H1 (cell line): ENCODE measurements at regions not wholly inside any gene's neighbourhood (a gene's known extent, or its start where the extent isn't known, plus 50 kb on each side); places are given as distances from the start of the nearest gene placed in this dataset.

Experiments used
- CTCF ChIA-PET: fragments of 300-600 bp; sonication (Branson Sonifier 250); formaldehyde crosslinking; loops from one replicate; lab custom pipeline; 2021; ENCODE audit not compliant: partially characterized antibody; lab: Charles Lee
- POLR2A ChIA-PET: fragments of 300-600 bp; sonication (Branson Sonifier 250); formaldehyde crosslinking; loops from one replicate; lab custom pipeline; 2021; ENCODE audit warnings: inconsistent platforms; ENCODE audit not compliant: partially characterized antibody; lab: Charles Lee
- DNase-seq, 2 experiments: peaks; one replicate each; pipeline versions ENCODE4 v3.0.0 to v3.0.0-alpha.2; 2010 to 2022; ENCODE audit warnings: low spot score in 2 of 2, low read depth in 1 of 2, mixed read lengths in 1 of 2
- FAIRE-seq: peaks from 2 replicates; lab custom pipeline; 2011; peaks lifted over from hg19 to GRCh38; lab: Jason Lieb, UNC
- H2AFZ ChIP-seq: 2 replicates; pipeline ENCODE4 v1.8.1; 2012; ENCODE audit warnings: low read length, inconsistent platforms
- H2AK5ac ChIP-seq: 2 replicates; pipeline ENCODE4 v1.6.1; 2013; ENCODE audit warnings: low read depth, low read length
- H2BK120ac ChIP-seq: replicated peaks from 2 replicates; pipeline ENCODE3; 2013; ENCODE audit warnings: low read depth, low read length, inconsistent platforms
- H2BK12ac ChIP-seq: 2 replicates; pipeline ENCODE4 v1.6.1; 2013; ENCODE audit warnings: low read depth, low read length
- H2BK15ac ChIP-seq: 2 replicates; pipeline ENCODE4 v1.6.1; 2013; ENCODE audit warnings: low read length
- H2BK20ac ChIP-seq: 2 replicates; pipeline ENCODE4 v1.6.1; 2013; ENCODE audit warnings: low read length
- H2BK5ac ChIP-seq: 2 replicates; pipeline ENCODE4 v1.6.1; 2013; ENCODE audit warnings: low read depth, low read length
- H3K14ac ChIP-seq: 2 replicates; pipeline ENCODE4 v1.6.1; 2013; ENCODE audit warnings: inconsistent platforms; ENCODE audit not compliant: insufficient read length
- H3K18ac ChIP-seq: 2 replicates; pipeline ENCODE4 v1.6.1; 2013; ENCODE audit warnings: low read length; ENCODE audit errors: extremely low read depth
- H3K23ac ChIP-seq: 2 replicates; pipeline ENCODE4 v1.6.1; 2013; ENCODE audit warnings: inconsistent platforms; ENCODE audit not compliant: insufficient read length
- H3K23me2 ChIP-seq: 2 replicates; pipeline ENCODE4 v1.6.1; 2013; ENCODE audit warnings: low read depth, low read length
- H3K27ac ChIP-seq: 2 replicates; pipeline ENCODE4 v1.6.1; 2011; ENCODE audit warnings: low read depth, low read length, inconsistent platforms
- H3K27me3 ChIP-seq, 4 experiments: replicated peaks in 1 of 4; 1 replicate in 1 of 4; 2 replicates in 3 of 4; pipeline versions ENCODE4 v1.6.1 to v1.8.1; 2011 to 2013; ENCODE audit warnings: low read length in 3 of 4, mild to moderate bottlenecking in 3 of 4, inconsistent platforms in 2 of 4, mixed read lengths in 2 of 4, moderate library complexity in 1 of 4; ENCODE audit not compliant: control insufficient read depth in 3 of 4, insufficient read depth in 3 of 4; ENCODE audit errors: extremely low read depth in 1 of 4
- H3K36me3 ChIP-seq, 4 experiments: 2 replicates each; pipeline versions ENCODE4 v1.6.1 to v1.8.1; 2011 to 2013; ENCODE audit warnings: mild to moderate bottlenecking in 4 of 4, low read length in 3 of 4, moderate library complexity in 2 of 4, control low read depth in 1 of 4, inconsistent platforms in 1 of 4; ENCODE audit not compliant: insufficient read depth in 4 of 4, control insufficient read depth in 2 of 4
- H3K4ac ChIP-seq: replicated peaks from 2 replicates; pipeline ENCODE3; 2013; ENCODE audit warnings: low read length, low read depth, mixed read lengths, inconsistent platforms; ENCODE audit not compliant: insufficient read length
- H3K4me1 ChIP-seq, 4 experiments: replicated peaks in 1 of 4; 1 replicate in 1 of 4; 2 replicates in 3 of 4; pipeline versions ENCODE4 v1.6.1 to v1.8.1; 2011 to 2013; ENCODE audit warnings: low read length in 3 of 4, inconsistent platforms in 2 of 4, mixed read lengths in 1 of 4; ENCODE audit not compliant: insufficient read depth in 4 of 4, control insufficient read depth in 3 of 4
- H3K4me2 ChIP-seq, 2 experiments: 2 replicates each; pipeline versions ENCODE4 v1.6.1 to v1.8.1; 2011 to 2013; ENCODE audit warnings: low read depth in 2 of 2, low read length in 2 of 2, control low read depth in 1 of 2, inconsistent platforms in 1 of 2, mild to moderate bottlenecking in 1 of 2; ENCODE audit not compliant: insufficient read depth in 1 of 2
- H3K4me3 ChIP-seq, 4 experiments: fragments of 200-600, 300-600 bp in 1 of 4; sonication (generic), shearing (Covaris generic), sonication (Bioruptor Twin) in 1 of 4; 2 replicates each; pipeline versions ENCODE4 v1.5.1 to v1.8.1; 2011 to 2016; ENCODE audit warnings: low read length in 4 of 4, low read depth in 3 of 4, control low read depth in 2 of 4, inconsistent platforms in 2 of 4, mild to moderate bottlenecking in 2 of 4, mixed read lengths in 1 of 4, moderate library complexity in 1 of 4; ENCODE audit not compliant: insufficient read depth in 2 of 4; ENCODE audit errors: extremely low read depth in 1 of 4
- H3K56ac ChIP-seq: replicated peaks from 2 replicates; pipeline ENCODE3; 2013; ENCODE audit warnings: low read depth, mild to moderate bottlenecking, mixed read lengths, low read length, inconsistent platforms; ENCODE audit not compliant: insufficient read length
- H3K79me1 ChIP-seq: 2 replicates; pipeline ENCODE4 v1.6.1; 2013; ENCODE audit warnings: low read depth, low read length, control low read depth
- H3K79me2 ChIP-seq, 2 experiments: 2 replicates each; pipeline versions ENCODE4 v1.6.1 to v1.8.1; 2012 to 2013; ENCODE audit warnings: low read length in 2 of 2, mild to moderate bottlenecking in 2 of 2, inconsistent platforms in 1 of 2; ENCODE audit not compliant: insufficient read depth in 2 of 2, control insufficient read depth in 1 of 2
- H3K9ac ChIP-seq, 4 experiments: replicated peaks in 1 of 4; 1 replicate in 1 of 4; 2 replicates in 3 of 4; pipeline versions ENCODE4 v1.6.1 to v1.8.1; 2011 to 2013; ENCODE audit warnings: low read depth in 3 of 4, low read length in 3 of 4, control low read depth in 2 of 4, mild to moderate bottlenecking in 2 of 4, moderate library complexity in 2 of 4, inconsistent platforms in 1 of 4; ENCODE audit errors: extremely low read depth in 1 of 4
- H3K9me3 ChIP-seq, 2 experiments: 2 replicates each; pipeline versions ENCODE4 v1.6.1 to v1.8.1; 2012 to 2013; ENCODE audit warnings: mild to moderate bottlenecking in 2 of 2, moderate library complexity in 2 of 2, control low read depth in 1 of 2, inconsistent platforms in 1 of 2, low read depth in 1 of 2, low read length in 1 of 2, mixed read lengths in 1 of 2; ENCODE audit not compliant: insufficient read depth in 2 of 2
- H4K20me1 ChIP-seq, 2 experiments: replicated peaks in 1 of 2; 2 replicates each; pipeline versions ENCODE3 to v1.8.1; 2011 to 2013; ENCODE audit warnings: inconsistent platforms in 2 of 2, low read length in 2 of 2, mild to moderate bottlenecking in 1 of 2; ENCODE audit not compliant: insufficient read depth in 2 of 2, control insufficient read depth in 1 of 2
- H4K5ac ChIP-seq: 2 replicates; pipeline ENCODE4 v1.6.1; 2013; ENCODE audit warnings: low read length, low read depth, mixed read lengths, inconsistent platforms; ENCODE audit not compliant: insufficient read length
- H4K8ac ChIP-seq: 2 replicates; pipeline ENCODE4 v1.8.0; 2013; ENCODE audit warnings: mild to moderate bottlenecking, moderate library complexity, low read length, inconsistent platforms; ENCODE audit not compliant: insufficient read depth; ENCODE audit errors: extremely low read depth
- H4K91ac ChIP-seq: replicated peaks from 2 replicates; pipeline ENCODE3; 2013; ENCODE audit warnings: low read length, mixed read lengths, inconsistent platforms; ENCODE audit not compliant: insufficient read length
- ATF3 ChIP-seq: IDR thresholded peaks from 2 replicates; pipeline ENCODE4 v1.6.1; 2011; ENCODE audit warnings: low read depth, mild to moderate bottlenecking, low read length; ENCODE audit not compliant: insufficient read depth
- CEBPB ChIP-seq: IDR thresholded peaks from 2 replicates; pipeline ENCODE4 v1.6.1; 2012; ENCODE audit warnings: low read depth, low read length
- CHD2 ChIP-seq: IDR thresholded peaks from 2 replicates; pipeline ENCODE4 v1.6.1; 2012; ENCODE audit warnings: low read length, improper control_type of control experiment
- CREB1 ChIP-seq: IDR thresholded peaks from 2 replicates; pipeline ENCODE4 v1.6.1; 2012; ENCODE audit warnings: inconsistent platforms
- EGR1 ChIP-seq: IDR thresholded peaks from 2 replicates; pipeline ENCODE4 v1.6.1; 2011; ENCODE audit warnings: low read depth, low read length, borderline replicate concordance
- GTF2F1 ChIP-seq: IDR thresholded peaks from 2 replicates; pipeline ENCODE4 v1.6.1; 2012; ENCODE audit warnings: low read depth, low read length, improper control_type of control experiment, borderline replicate concordance
- JUND ChIP-seq: IDR thresholded peaks from 2 replicates; pipeline ENCODE4 v1.6.1; 2011; ENCODE audit warnings: mild to moderate bottlenecking, improper control_type of control experiment, low read length
- RFX5 ChIP-seq: IDR thresholded peaks from 2 replicates; pipeline ENCODE4 v1.6.1; 2011; ENCODE audit warnings: low read depth, low read length, improper control_type of control experiment, borderline replicate concordance
- SP4 ChIP-seq: IDR thresholded peaks from 2 replicates; pipeline ENCODE4 v1.6.1; 2012; ENCODE audit warnings: low read length, inconsistent platforms
- TAF1 ChIP-seq: IDR thresholded peaks from 2 replicates; pipeline ENCODE4 v1.6.1; 2011; ENCODE audit warnings: mild to moderate bottlenecking, low read depth, low read length
- TCF12 ChIP-seq: IDR thresholded peaks from 2 replicates; pipeline ENCODE4 v1.6.1; 2011; ENCODE audit warnings: low read depth, mild to moderate bottlenecking, low read length
- WGBS, 2 experiments: shearing (Covaris generic) in 1 of 2; methylation state at CpG; one replicate each; pipeline versions ENCODE4 v1.1.6 to v1.1.7; 2013 to 2015; ENCODE audit warnings: low lambda C conversion rate in 2 of 2, mixed read lengths in 2 of 2, inconsistent platforms in 1 of 2, low coverage in 1 of 2, missing lambda C conversion rate in 1 of 2; ENCODE audit not compliant: insufficient replicate concordance in 2 of 2, insufficient coverage in 1 of 2, insufficient read length in 1 of 2; ENCODE audit errors: extremely low coverage in 1 of 2, missing lambda C conversion rate in 1 of 2; 5-methylcytosine and 5-hydroxymethylcytosine counted together

GRCh38 chr7:84509522-84509921 is 314.9 kb upstream of the SEMA3A start:
- Histone ChIP-seq H3K56ac (no peak overlapping the region), H3K79me1 (no peaks in the 10 kb centered on the region), H2BK120ac (no peak overlapping the region), H3K9ac (no peak overlapping the region), H2BK15ac (no peak overlapping the region), H3K79me2 (no peaks in the 10 kb centered on the region), H3K4me2 (no peak overlapping the region), H4K91ac (no peak overlapping the region), H3K14ac (no peak overlapping the region), H2BK5ac (no peak overlapping the region), H3K27me3 (no peaks in the 10 kb centered on the region), H4K20me1 (no peaks in the 10 kb centered on the region), H3K4me3 (no peak overlapping the region), H3K27ac (no peak overlapping the region), H3K23ac (no peak overlapping the region), H3K36me3 (no peaks in the 10 kb centered on the region), H3K23me2 (no peaks in the 10 kb centered on the region), H3K18ac (no peak overlapping the region), H2BK12ac (no peak overlapping the region), H3K4ac (no peak overlapping the region), H2AK5ac (no peak overlapping the region), H4K8ac (no peak overlapping the region), H3K4me1 (no peaks in the 10 kb centered on the region; a peak in 1 of 7 replicates), H3K9me3 (no peaks in the 10 kb centered on the region), H2BK20ac (no peak overlapping the region), H2AFZ (no peak overlapping the region), H4K5ac (no peak overlapping the region)
- POLR2A ChIA-PET, result no interaction called here
- FAIRE-seq (no peak), DNase-seq (no peak)
- WGBS, 2 experiments, result 83% methylated on average over 1 of the region's 1 CpG; no CpG with 5 or more reads in 1 of the 2 experiments
- CTCF ChIA-PET, result no interaction called here
- TF ChIP-seq EGR1, result no peak
- no peak for TF ChIP-seq SP4
- no peak for TF ChIP-seq CHD2
- TF ChIP-seq CREB1, result no peak
- TF ChIP-seq RFX5, result no peak
- TF ChIP-seq ATF3, result no peak
- no peak for TF ChIP-seq GTF2F1
- TF ChIP-seq JUND, result no peak
- no peak for TF ChIP-seq TAF1
- TF ChIP-seq CEBPB, result no peak
- no peak for TF ChIP-seq TCF12
